ENCODE measurements at regions not wholly inside any gene's neighbourhood (a gene's known extent, or its start where the extent isn't known, plus 50 kb on each side); places are given as distances from the start of the nearest gene placed in this dataset.

GRCh38 chr13:34335014-34336007 is 517.4 kb downstream of the RFC3 start:
- FAIRE-seq: no peak

DNA sequence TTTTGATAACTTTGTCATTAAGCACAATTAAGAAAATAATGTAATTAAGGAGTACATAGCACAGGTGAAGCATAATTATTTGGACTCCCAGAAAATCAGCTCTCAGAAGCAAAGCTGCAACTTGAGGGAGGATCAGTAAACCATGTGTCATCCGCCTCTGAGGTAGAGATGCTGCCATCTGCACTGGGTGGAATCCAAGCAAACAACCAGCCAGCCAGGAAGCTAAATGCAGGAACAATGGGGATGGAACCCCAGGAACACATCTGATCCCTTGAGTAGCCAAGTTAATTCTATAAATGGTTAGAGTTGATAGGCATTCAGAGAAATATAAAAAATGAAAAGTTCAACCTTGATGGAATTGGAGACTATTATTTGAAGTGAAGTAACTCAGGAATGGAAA is 520.2 kb downstream of the RFC3 start:
- no peak for FAIRE-seq

DNA sequence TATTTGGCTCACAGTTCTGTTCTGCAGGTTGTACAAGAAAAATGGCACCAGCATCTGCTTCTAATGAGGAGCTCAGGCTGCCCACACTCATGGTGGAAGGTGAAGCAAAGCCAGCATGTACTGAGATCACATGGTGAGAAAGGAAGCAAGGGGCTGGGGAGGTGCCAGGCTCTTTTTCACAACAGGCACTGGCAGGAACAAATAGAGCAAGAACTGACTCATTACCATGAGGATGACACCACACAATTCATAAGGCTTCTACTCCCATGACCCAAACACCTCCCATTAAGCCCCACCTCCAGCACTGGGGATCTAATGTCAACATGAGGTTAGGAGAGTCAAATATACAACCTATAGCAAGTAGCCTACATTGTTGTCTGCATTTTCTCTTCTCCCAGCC is 522.6 kb downstream of the RFC3 start:
- no peak for FAIRE-seq

GRCh38 chr13:34343413-34343940 is 525.5 kb downstream of the RFC3 start:
- no peak for FAIRE-seq

- no peak for FAIRE-seq
Observed at GRCh38 chr13:34344816-34345215, 526.9 kb downstream of the RFC3 start.

DNA sequence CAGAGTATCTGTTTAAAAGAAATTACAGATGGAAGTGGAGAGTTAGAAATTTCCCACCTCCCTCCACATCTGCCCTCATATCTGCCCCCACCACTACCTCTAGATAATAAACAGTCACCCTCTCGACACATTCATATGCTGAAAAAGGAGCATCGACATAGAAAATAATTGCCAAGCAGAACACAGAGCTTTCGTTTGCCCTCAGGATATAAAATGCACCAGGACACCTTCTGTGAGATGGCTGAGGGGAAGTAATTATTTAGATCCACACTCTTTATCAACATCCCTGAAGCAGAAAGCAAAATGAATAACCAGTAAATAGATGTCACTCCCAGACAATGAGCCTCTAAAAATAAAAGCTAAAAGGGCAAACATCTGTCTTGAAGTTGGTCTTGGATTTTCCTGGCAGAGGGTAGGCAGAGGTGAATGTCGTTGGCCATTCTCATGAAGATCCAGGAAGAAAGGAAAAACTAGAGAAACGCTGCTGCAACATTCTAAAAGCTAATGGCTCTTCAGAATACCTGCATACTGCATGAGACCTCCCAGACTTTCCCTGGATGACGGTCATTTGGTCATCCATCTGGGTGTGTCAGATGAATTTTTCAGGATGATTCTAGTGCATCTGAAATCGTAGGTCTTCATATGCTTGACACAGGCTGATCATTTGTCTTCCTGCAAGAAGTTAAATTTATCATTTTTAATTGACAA is 527.5 kb downstream of the RFC3 start:
- no peak for FAIRE-seq

DNA sequence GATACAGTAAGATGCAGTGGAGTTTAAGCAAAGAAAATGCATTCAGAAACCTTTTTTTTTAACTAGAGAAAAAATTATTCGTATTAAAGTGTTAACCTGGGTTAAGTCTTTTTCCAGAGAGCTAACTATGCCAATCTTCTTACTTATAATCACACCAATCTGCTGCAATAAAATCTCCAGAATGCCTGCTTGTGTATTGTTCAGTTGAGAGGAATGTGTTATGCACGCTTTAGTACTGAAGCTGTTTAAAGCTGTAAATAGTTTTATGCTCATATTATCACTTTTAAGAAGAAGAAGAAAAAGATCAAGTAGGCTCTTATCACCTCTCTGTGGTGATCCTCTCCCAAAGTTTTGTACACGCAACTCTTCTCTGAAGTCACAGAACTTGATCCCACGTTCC is 528.7 kb downstream of the RFC3 start:
- no peak for FAIRE-seq

DNA sequence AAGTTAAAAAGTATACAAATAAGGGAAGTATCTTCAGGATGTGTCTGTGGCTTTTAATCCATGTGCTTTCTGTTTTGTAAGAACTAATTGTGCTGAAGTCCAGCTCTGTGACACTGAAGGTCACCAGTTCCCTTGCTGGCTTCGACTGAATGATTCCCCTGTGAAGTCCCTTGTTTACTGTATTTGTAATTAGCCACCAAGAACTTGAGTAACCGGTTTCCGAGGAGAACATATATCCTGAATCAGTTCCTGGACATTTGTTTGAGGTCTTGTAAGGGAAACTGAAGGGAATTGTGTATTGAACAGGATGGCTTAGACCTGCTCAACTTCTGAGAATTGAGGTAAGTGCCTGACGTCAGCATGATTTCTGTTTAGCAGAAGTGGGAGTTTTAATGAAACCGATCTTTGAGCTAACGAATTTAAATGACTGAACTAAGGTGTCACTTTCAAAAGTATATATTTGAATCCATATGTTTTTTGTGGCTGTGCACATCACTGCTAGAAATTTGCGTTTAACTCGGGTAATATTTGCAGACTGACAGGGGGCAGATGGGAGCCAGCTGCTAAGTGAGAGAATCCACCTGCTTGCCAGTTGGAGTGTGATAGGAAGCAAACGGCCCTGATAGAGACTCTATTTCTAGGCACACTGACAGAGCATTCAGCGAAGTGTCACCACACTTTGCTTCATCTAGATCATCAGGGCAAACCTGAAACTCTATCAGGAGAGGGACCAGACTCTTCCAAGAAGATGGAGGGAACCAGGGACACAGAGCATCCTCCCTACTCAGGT is 530.0 kb downstream of the RFC3 start:
- no peak for FAIRE-seq

DNA sequence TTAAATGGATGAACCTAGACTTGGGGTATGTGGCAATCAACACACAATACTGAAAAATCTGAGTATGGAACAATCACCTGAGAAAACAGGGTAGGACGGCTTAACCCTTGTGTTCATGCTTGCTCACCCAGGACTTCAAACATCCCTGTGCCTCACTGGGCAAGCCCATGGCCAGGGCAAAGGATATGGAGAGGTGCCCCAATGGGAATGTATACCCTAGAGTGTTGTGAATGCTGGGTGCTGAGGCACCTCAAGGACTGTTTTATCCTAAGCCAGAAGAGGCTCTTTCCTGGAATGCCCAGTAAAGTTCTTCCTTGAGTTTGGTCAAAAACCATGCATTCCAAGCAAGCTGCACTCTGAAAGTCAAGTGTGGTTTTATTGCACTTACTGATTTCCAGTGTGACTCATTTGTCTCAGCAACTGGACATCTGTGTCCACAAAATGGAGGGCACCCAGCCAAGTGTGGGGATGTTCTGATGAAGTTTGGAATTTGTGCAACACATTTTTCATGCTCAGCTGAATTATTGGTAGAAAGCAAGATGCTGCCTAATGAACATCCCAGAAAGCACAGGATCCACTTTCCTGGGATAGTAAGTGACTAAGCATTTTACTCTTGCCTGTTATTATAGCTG is 531.3 kb downstream of the RFC3 start:
- FAIRE-seq: no peak

GRCh38 chr13:34350671-34351070 is 532.7 kb downstream of the RFC3 start:
- no peak for FAIRE-seq

- no peak for FAIRE-seq
Observed at GRCh38 chr13:34351134-34351533, 533.2 kb downstream of the RFC3 start.

DNA sequence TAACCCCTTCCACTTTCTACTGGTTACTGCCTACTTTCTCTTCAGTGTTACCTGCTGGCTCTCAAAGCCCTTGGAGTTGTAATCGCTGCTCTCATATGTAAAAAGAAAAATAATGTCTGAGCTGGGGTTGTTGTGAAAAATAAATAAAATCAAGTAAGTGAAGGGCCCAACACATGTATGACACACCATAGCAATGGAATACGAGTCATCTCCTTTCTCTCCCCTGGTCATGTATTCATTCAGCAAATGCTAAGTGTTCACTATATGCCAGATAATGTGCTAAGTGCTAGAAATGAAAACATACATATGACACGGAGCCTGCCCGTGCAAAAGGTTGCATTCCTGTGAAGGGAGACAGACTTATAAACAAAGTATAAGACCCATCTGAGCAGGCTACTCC is 535.0 kb downstream of the RFC3 start:
- no peak for FAIRE-seq

- FAIRE-seq: no peak
Observed at GRCh38 chr13:34356686-34357434, 538.9 kb downstream of the RFC3 start.

GRCh38 chr13:34357435-34358232 is 539.7 kb downstream of the RFC3 start:
- FAIRE-seq: no peak

DNA sequence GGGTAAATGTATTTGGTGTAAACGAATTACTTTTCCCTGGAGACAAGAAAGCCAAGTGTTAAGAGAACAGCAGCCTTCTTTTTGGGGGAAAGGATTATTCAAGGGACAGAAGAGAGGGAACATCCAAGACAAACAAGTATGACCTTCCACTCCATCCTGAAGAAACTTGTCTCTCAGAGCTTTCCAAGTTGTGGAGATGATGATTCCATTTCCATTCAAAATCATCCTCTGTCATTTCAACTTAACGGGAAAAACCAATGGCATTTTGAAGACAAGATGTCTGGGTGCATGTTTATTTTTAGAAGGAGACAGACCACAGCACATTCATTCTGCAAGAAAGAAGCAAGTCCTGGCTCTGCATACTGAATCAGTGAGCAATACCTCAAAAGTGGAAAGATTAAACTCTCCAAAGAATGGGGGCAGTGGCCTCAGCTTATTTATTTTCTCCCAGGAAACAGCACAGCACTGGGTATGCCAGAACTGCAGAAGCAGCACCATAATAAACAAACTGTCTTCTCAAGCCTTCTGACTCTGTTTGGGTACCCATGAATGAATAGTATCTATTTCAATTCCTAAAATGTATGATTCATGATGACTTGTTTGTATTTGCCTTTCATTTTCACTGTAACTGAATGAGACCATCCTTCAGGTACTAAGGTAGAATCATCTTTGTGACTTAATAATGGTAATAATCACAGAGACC is 541.0 kb downstream of the RFC3 start:
- FAIRE-seq: no peak

DNA sequence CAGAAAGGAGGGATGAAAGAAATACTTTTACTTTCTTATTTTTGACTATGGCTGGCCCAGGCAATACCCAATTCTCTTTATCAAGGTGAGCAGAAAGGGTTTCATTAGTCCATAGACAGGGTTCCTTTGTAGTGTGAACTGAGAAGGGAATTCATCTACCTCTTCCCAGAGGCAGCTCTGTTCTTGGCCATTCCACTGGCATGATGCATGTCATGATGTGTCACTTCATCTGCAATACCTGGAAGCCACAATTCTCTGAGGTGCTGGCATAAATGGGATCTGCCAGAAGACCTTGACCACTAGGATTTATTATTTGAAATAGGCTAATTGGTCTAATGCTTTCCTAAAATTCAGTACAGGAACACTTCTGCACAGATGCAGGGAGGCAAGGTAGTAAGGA is 542.8 kb downstream of the RFC3 start:
- FAIRE-seq: no peak

- peak; percentile 43 for FAIRE-seq
Observed at GRCh38 chr13:34361560-34361959, 543.6 kb downstream of the RFC3 start.

DNA sequence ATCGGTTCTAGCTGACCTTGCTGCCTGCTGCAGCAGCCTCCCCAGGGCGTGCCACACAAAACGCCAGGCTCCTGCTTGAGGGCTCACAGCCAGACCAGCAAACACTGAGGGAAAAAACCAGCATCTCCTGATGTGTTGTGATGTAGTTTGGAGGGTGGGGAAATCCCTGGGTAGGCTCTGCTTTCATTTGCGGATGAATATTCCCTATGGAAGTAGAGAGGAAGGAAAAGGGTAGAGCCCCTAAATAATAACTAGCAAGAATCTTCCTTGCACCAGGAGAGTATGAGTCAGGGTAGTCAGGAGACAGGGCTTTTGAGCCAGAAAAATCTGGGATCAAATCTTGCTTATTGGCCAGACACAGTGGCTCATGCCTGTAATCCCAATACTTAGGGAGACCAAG is 545.3 kb downstream of the RFC3 start:
- no peak for FAIRE-seq

GRCh38 chr13:34364633-34365032 is 546.7 kb downstream of the RFC3 start:
- no peak for FAIRE-seq

DNA sequence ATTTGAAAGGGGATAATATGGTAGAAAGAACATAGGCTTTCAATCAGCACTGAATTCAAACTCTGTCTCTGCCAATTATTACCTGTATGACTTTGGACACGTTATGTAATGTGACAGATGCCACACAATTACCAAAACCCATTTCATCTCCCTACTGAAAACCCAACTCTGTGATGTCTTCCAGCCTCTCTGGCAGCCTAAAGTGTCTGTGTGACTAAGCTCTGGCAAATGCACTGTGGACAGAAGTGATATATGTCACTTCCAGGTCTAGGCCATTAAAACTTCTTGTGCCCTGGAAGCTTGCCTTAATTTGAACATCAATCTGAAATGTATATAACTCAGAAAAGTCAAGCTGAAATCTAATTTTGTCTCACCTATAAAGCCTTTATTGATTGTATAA is 552.0 kb downstream of the RFC3 start:
- no peak for FAIRE-seq
